A673 (cell line): ENCODE measurements at regions not wholly inside any gene's neighbourhood (a gene's known extent, or its start where the extent isn't known, plus 50 kb on each side); places are given as distances from the start of the nearest gene placed in this dataset.

Experiments used
- EZH2 ChIP-seq: fragments of 200-600 bp; sonication (generic); IDR thresholded peaks from 2 replicates; pipeline ENCODE4 v1.6.1; 2017; ENCODE audit warnings: borderline replicate concordance, low read depth, mild to moderate bottlenecking, mixed read lengths, antibody characterized with exemption, low read length; ENCODE audit not compliant: poor library complexity, severe bottlenecking
- TF ChIP-seq, protein P1 (sequence below): fragments of 300-800, 200-600 bp; sonication (generic); conservative IDR thresholded peaks from 2 replicates; pipeline ENCODE4 v1.5.1; 2017; ENCODE audit warnings: low read depth, mild to moderate bottlenecking, antibody characterized with exemption, low read length, moderate library complexity, mixed read lengths

DNA sequence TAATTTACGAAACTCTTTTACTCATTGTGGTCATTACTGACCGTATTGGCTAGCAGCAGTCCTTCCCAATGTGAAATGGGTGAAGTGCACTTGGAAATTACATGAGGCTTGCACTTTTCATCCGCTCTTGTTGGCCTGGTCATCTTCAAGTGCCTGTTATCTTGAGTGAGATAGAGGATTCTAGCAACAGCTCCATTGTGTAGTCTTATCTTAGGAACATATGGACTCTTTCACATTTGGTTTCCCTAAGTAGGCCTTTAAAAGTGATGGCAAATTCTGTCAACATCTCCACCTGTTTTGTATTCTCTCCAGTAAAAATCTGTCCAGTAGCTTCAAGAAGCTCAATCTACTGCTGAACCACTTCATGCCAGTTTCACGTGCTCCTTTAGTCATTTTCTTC is 114.8 kb upstream of the MARCKS start:
- TF ChIP-seq, protein P1, sequence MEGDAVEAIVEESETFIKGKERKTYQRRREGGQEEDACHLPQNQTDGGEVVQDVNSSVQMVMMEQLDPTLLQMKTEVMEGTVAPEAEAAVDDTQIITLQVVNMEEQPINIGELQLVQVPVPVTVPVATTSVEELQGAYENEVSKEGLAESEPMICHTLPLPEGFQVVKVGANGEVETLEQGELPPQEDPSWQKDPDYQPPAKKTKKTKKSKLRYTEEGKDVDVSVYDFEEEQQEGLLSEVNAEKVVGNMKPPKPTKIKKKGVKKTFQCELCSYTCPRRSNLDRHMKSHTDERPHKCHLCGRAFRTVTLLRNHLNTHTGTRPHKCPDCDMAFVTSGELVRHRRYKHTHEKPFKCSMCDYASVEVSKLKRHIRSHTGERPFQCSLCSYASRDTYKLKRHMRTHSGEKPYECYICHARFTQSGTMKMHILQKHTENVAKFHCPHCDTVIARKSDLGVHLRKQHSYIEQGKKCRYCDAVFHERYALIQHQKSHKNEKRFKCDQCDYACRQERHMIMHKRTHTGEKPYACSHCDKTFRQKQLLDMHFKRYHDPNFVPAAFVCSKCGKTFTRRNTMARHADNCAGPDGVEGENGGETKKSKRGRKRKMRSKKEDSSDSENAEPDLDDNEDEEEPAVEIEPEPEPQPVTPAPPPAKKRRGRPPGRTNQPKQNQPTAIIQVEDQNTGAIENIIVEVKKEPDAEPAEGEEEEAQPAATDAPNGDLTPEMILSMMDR, result no peak
- no peak for TF ChIP-seq EZH2
